ENCODE measurements at regions not wholly inside any gene's neighbourhood (a gene's known extent, or its start where the extent isn't known, plus 50 kb on each side); places are given as distances from the start of the nearest gene placed in this dataset.

- no peak overlapping the region for H3K4me2 ChIP-seq (ENCODE audit: low read length)
- no peak overlapping the region for H3K4me3 ChIP-seq (ENCODE audit: insufficient read depth, low read depth, low read length)
- no peak overlapping the region for H3K9ac ChIP-seq (ENCODE audit: low read length)
- no peaks in the 10 kb centered on the region for H3K36me3 Mint-ChIP-seq (ENCODE audit: low read depth, unreplicated experiment)
- no peak for DNase-seq (ENCODE audit: low read depth)
- H3K27ac ChIP-seq (ENCODE audit: low read depth, low read length): no peak overlapping the region
- H3K9me3 ChIP-seq (ENCODE audit: insufficient read depth, low read depth, low read length): no peaks in the 10 kb centered on the region
- H3K4me1 ChIP-seq (ENCODE audit: insufficient read depth, low read length): no peaks in the 10 kb centered on the region
- peaks cover 7% of the 10 kb centered on the region for H3K9me3 Mint-ChIP-seq (ENCODE audit: unreplicated experiment)
- FAIRE-seq: no peak
- no peak overlapping the region for H3K27ac Mint-ChIP-seq (ENCODE audit: unreplicated experiment)
- no peaks in the 10 kb centered on the region for H3K36me3 ChIP-seq (ENCODE audit: insufficient read depth, low read length)
- H3K4me3 Mint-ChIP-seq (ENCODE audit: unreplicated experiment): no peak overlapping the region
- H3K4me1 Mint-ChIP-seq (ENCODE audit: low read depth, unreplicated experiment): no peaks in the 10 kb centered on the region
- H3K27me3 ChIP-seq (ENCODE audit: insufficient read depth, low read length): peaks cover 8% of the 10 kb centered on the region
- no peaks in the 10 kb centered on the region for H3K79me2 ChIP-seq (ENCODE audit: insufficient read depth, low read length)
- no peak for TF ChIP-seq EZH2 (IDR thresholded peaks at IDR 0.05; ENCODE audit: insufficient read depth, low read length)
- TF ChIP-seq, protein P1, sequence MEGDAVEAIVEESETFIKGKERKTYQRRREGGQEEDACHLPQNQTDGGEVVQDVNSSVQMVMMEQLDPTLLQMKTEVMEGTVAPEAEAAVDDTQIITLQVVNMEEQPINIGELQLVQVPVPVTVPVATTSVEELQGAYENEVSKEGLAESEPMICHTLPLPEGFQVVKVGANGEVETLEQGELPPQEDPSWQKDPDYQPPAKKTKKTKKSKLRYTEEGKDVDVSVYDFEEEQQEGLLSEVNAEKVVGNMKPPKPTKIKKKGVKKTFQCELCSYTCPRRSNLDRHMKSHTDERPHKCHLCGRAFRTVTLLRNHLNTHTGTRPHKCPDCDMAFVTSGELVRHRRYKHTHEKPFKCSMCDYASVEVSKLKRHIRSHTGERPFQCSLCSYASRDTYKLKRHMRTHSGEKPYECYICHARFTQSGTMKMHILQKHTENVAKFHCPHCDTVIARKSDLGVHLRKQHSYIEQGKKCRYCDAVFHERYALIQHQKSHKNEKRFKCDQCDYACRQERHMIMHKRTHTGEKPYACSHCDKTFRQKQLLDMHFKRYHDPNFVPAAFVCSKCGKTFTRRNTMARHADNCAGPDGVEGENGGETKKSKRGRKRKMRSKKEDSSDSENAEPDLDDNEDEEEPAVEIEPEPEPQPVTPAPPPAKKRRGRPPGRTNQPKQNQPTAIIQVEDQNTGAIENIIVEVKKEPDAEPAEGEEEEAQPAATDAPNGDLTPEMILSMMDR (IDR thresholded peaks at IDR 0.05; ENCODE audit: insufficient read depth, low read depth, low read length): no peak
- peaks cover 24% of the 10 kb centered on the region for H3K27me3 Mint-ChIP-seq (ENCODE audit: low read depth, unreplicated experiment)
- H2AFZ ChIP-seq (ENCODE audit: low read depth, low read length): no peak overlapping the region
- H4K20me1 ChIP-seq (ENCODE audit: insufficient read depth, low read length): no peaks in the 10 kb centered on the region
Measured at GRCh38 chr15:72872066-72872845, 88.7 kb upstream of the ADPGK start.

GRCh38 chr15:72866866-72867616, 83.5 kb upstream of the ADPGK start:
- Mint-ChIP-seq H3K9me3 (ENCODE audit: unreplicated experiment) (peaks cover 13% of the 10 kb centered on the region), H3K27ac (ENCODE audit: unreplicated experiment) (no peak overlapping the region), H3K27me3 (ENCODE audit: low read depth, unreplicated experiment) (peaks cover 24% of the 10 kb centered on the region), H3K4me3 (ENCODE audit: unreplicated experiment) (no peak overlapping the region), H3K36me3 (ENCODE audit: low read depth, unreplicated experiment) (no peaks in the 10 kb centered on the region), H3K4me1 (ENCODE audit: low read depth, unreplicated experiment) (peaks cover 8% of the 10 kb centered on the region)
- no peaks in the 10 kb centered on the region for H3K9me3 ChIP-seq (ENCODE audit: insufficient read depth, low read depth, low read length)
- H3K79me2 ChIP-seq (ENCODE audit: insufficient read depth, low read length): no peaks in the 10 kb centered on the region
- H3K4me3 ChIP-seq (ENCODE audit: insufficient read depth, low read depth, low read length): no peak overlapping the region
- FAIRE-seq (no peak), DNase-seq (ENCODE audit: low read depth) (no peak)
- no peak overlapping the region for H3K9ac ChIP-seq (ENCODE audit: low read length)
- TF ChIP-seq, protein P1 (IDR thresholded peaks at IDR 0.05; ENCODE audit: insufficient read depth, low read depth, low read length): no peak
- TF ChIP-seq EZH2 (IDR thresholded peaks at IDR 0.05; ENCODE audit: insufficient read depth, low read length): no peak
- no peak overlapping the region for H2AFZ ChIP-seq (ENCODE audit: low read depth, low read length)
- H4K20me1 ChIP-seq (ENCODE audit: insufficient read depth, low read length): no peaks in the 10 kb centered on the region
- H3K4me1 ChIP-seq (ENCODE audit: insufficient read depth, low read length): no peaks in the 10 kb centered on the region
- H3K4me2 ChIP-seq (ENCODE audit: low read length): no peak overlapping the region
- no peak overlapping the region for H3K27ac ChIP-seq (ENCODE audit: low read depth, low read length)
- H3K27me3 ChIP-seq (ENCODE audit: insufficient read depth, low read length): peaks cover 3% of the 10 kb centered on the region
- H3K36me3 ChIP-seq (ENCODE audit: insufficient read depth, low read length): no peaks in the 10 kb centered on the region
